SH-SY5Y (cell line): ENCODE measurements at regions not wholly inside any gene's neighbourhood (a gene's known extent, or its start where the extent isn't known, plus 50 kb on each side); places are given as distances from the start of the nearest gene placed in this dataset.

ENCODE experiments used
- GATA2 ChIP-seq: IDR thresholded peaks from 2 replicates; pipeline ENCODE4 v1.6.1; 2011; ENCODE audit warnings: mild to moderate bottlenecking, low read depth, low read length
- GATA3 ChIP-seq: IDR thresholded peaks from 2 replicates; pipeline ENCODE4 v1.6.1; 2011; ENCODE audit warnings: low read depth, mild to moderate bottlenecking, low read length, moderate library complexity

GRCh38 chr2:65724752-65725151 is 292.4 kb upstream of the SPRED2 start:
- TF ChIP-seq GATA3 (no peak), GATA2 (no peak)
